Lung (tissue), 11 donors: ENCODE measurements at regions not wholly inside any gene's neighbourhood (a gene's known extent, or its start where the extent isn't known, plus 50 kb on each side); places are given as distances from the start of the nearest gene placed in this dataset.

ENCODE experiments used
- ATAC-seq: fragments of 200-7000 bp; cut with Tn5 transposase; one replicate; pipeline ENCODE4 v1.9.1; 2020; ENCODE audit warnings: moderate number of reproducible peaks; ENCODE audit not compliant: insufficient read depth, low FRiP score
- DNase-seq, 3 donors: peaks; one replicate each; pipeline ENCODE4 v3.0.0-alpha.2; 2013 to 2017
- H3K27ac ChIP-seq, 2 donors: one replicate each; pipeline ENCODE4 v1.5.1; 2013; ENCODE audit warnings: mild to moderate bottlenecking in 2 of 2, moderate library complexity in 2 of 2, control low read depth in 1 of 2, inconsistent platforms in 1 of 2, low read depth in 1 of 2, low read length in 1 of 2
- H3K27me3 ChIP-seq, 3 donors: one replicate each; pipeline ENCODE4 v1.5.1; 2013; ENCODE audit warnings: low read length in 2 of 3; ENCODE audit not compliant: control insufficient read depth in 3 of 3, insufficient read depth in 3 of 3
- H3K36me3 ChIP-seq, 4 donors: one replicate each; pipeline ENCODE4 v1.5.1; 2013; ENCODE audit warnings: low read length in 4 of 4, mild to moderate bottlenecking in 1 of 4, moderate library complexity in 1 of 4; ENCODE audit not compliant: control insufficient read depth in 4 of 4, insufficient read depth in 4 of 4
- H3K4me1 ChIP-seq, 5 donors: one replicate each; pipeline ENCODE4 v1.5.1; 2013; ENCODE audit warnings: low read length in 5 of 5, mild to moderate bottlenecking in 2 of 5, moderate library complexity in 1 of 5; ENCODE audit not compliant: control insufficient read depth in 5 of 5, insufficient read depth in 5 of 5
- H3K4me3 ChIP-seq: one replicate; pipeline ENCODE4 v1.5.1; 2013; ENCODE audit warnings: mild to moderate bottlenecking, control low read depth, moderate library complexity
- H3K9ac ChIP-seq, 2 donors: one replicate each; pipeline ENCODE4 v1.5.1; 2013; ENCODE audit warnings: low read length in 2 of 2, control low read depth in 1 of 2; ENCODE audit not compliant: insufficient read depth in 1 of 2
- H3K9me3 ChIP-seq, 4 donors: one replicate each; pipeline ENCODE4 v1.5.1; 2013; ENCODE audit warnings: low read length in 3 of 4, mild to moderate bottlenecking in 1 of 4, moderate library complexity in 1 of 4; ENCODE audit not compliant: control insufficient read depth in 4 of 4, insufficient read depth in 3 of 4
- WGBS, 2 donors: extraction: QIAGEN DNeasy Blood & Tissue Kit; methylation state at CpG; one replicate each; pipeline ENCODE4 v1.1.7; 2013; 5-methylcytosine and 5-hydroxymethylcytosine counted together
- TF ChIP-seq, protein P1 (sequence below): IDR thresholded peaks from 2 replicates; pipeline ENCODE4 v1.5.1; 2012; ENCODE audit warnings: mild to moderate bottlenecking; ENCODE audit errors: control extremely low read depth, extremely low read depth
- donor health status: control.
- donor health status: control.
- donor health status: Bipolar disorder and iron deficiency.
- donor health status: healthy.
- donor health status: DM: yes; HTN: yes; CAD: no.

GRCh38 chr1:106785176-106785575, 271.3 kb upstream of the PRMT6 start:
- Histone ChIP-seq H3K4me3 (no peak overlapping the region), H3K27me3 (no peaks in the 10 kb centered on the region), H3K9me3 (no peaks in the 10 kb centered on the region), H3K9ac (no peak overlapping the region), H3K4me1 (peaks cover 0 to 40% (median 4%) of the 10 kb centered on the region in 5 donors), H3K27ac (no peak overlapping the region), H3K36me3 (no peaks in the 10 kb centered on the region)
- peak; percentile 82 to 97 (median 94) for DNase-seq
- TF ChIP-seq, protein P1, sequence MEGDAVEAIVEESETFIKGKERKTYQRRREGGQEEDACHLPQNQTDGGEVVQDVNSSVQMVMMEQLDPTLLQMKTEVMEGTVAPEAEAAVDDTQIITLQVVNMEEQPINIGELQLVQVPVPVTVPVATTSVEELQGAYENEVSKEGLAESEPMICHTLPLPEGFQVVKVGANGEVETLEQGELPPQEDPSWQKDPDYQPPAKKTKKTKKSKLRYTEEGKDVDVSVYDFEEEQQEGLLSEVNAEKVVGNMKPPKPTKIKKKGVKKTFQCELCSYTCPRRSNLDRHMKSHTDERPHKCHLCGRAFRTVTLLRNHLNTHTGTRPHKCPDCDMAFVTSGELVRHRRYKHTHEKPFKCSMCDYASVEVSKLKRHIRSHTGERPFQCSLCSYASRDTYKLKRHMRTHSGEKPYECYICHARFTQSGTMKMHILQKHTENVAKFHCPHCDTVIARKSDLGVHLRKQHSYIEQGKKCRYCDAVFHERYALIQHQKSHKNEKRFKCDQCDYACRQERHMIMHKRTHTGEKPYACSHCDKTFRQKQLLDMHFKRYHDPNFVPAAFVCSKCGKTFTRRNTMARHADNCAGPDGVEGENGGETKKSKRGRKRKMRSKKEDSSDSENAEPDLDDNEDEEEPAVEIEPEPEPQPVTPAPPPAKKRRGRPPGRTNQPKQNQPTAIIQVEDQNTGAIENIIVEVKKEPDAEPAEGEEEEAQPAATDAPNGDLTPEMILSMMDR = no peak
- no peak for ATAC-seq

DNA sequence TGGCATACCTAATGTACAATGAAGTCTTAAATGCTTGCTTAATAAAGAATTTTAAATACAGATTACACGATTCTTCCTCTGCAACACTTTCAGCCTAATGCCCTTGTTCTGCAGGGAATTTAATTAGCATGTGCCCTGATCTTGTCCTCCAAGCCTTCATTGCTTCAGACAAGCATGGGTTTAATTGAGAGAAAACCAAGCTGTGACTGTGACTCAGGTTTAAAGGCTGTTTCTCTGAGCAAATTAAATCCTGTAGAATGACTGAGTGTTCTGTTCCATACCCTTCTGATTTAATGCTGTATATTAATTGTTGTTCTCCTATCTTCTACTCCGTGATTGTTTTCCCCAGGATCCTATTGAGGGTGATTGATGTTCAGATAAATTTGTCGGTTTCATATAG, 269.0 kb upstream of the PRMT6 start:
- Histone ChIP-seq H3K27me3 (no peaks in the 10 kb centered on the region), H3K4me3 (no peak overlapping the region), H3K27ac (no peak overlapping the region), H3K9me3 (no peaks in the 10 kb centered on the region), H3K9ac (no peak overlapping the region), H3K36me3 (no peaks in the 10 kb centered on the region), H3K4me1 (peaks cover 0 to 40% (median 4%) of the 10 kb centered on the region in 5 donors)
- DNase-seq (no peak), ATAC-seq (no peak)
- WGBS, 2 donors = 81 to 82% methylated on average over 3 of the region's 3 CpGs
- TF ChIP-seq, protein P1 = no peak

GRCh38 chr1:106789686-106790085, 266.8 kb upstream of the PRMT6 start:
- TF ChIP-seq, protein P1 = no peak
- Histone ChIP-seq H3K4me1 (peaks cover 0 to 48% (median 0%) of the 10 kb centered on the region in 5 donors), H3K9ac (no peak overlapping the region), H3K27ac (no peak overlapping the region), H3K4me3 (no peak overlapping the region), H3K9me3 (no peaks in the 10 kb centered on the region), H3K36me3 (no peaks in the 10 kb centered on the region), H3K27me3 (no peaks in the 10 kb centered on the region)
- WGBS, 2 donors = 71 to 77% methylated on average over 2 of the region's 2 CpGs
- DNase-seq (peak in 2 of 3 donors; percentile 60 to 69), ATAC-seq (no peak)

DNA sequence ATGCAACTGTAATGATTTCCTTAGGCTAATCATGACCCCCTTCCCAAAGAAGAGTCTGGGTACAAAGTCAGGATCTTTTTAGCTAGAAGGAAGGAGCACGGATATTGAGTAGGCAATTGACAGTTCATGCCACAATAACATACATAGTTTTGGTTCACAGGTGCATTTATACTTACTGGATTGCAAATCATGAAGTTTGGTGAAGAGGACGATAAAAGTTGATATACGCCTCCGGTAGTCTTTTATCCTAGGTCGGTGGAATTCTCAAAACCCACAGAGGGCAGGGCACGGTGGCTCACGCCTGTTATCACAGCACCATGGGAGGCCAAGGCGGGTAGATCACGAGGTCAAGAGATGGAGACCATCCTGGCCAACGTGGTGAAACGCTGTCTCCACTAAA, 265.4 kb upstream of the PRMT6 start:
- no peak for DNase-seq
- TF ChIP-seq, protein P1 = no peak
- 91 to 93% methylated on average over 11 of the region's 11 CpGs for WGBS, 2 donors

More for the DNA sequence above, 265.4 kb upstream of the PRMT6 start:
- Histone ChIP-seq H3K27ac (no peak overlapping the region), H3K9ac (no peak overlapping the region), H3K4me3 (no peak overlapping the region), H3K36me3 (no peaks in the 10 kb centered on the region), H3K4me1 (peaks cover 0 to 36% (median 0%) of the 10 kb centered on the region in 5 donors), H3K27me3 (no peaks in the 10 kb centered on the region), H3K9me3 (no peaks in the 10 kb centered on the region)
- no peak for ATAC-seq
